OCI-LY1 (cell line): ENCODE measurements at regions not wholly inside any gene's neighbourhood (a gene's known extent, or its start where the extent isn't known, plus 50 kb on each side); places are given as distances from the start of the nearest gene placed in this dataset.

Experiments
- H2AFZ ChIP-seq: fragments of 200-600 bp; sonication (generic), shearing (Covaris generic); 2 replicates; pipeline ENCODE4 v1.6.0; 2014; ENCODE audit warnings: antibody characterized with exemption, mild to moderate bottlenecking, low read length
- H3F3A ChIP-seq: fragments of 200-600 bp; sonication (generic), shearing (Covaris generic); 2 replicates; pipeline ENCODE4 v1.6.0; 2014; ENCODE audit warnings: mild to moderate bottlenecking, antibody characterized with exemption, low read length, moderate library complexity; ENCODE audit not compliant: insufficient read depth
- H3K27ac ChIP-seq: fragments of 200-600 bp; sonication (generic); 2 replicates; pipeline ENCODE4 v1.5.1; 2014; ENCODE audit warnings: low read length, mixed run types, mild to moderate bottlenecking, low read depth; ENCODE audit not compliant: poor library complexity, severe bottlenecking
- H3K27me3 ChIP-seq: fragments of 200-600 bp; sonication (generic); 2 replicates; pipeline ENCODE4 v1.6.0; 2014; ENCODE audit warnings: antibody characterized with exemption, mild to moderate bottlenecking, low read length, moderate library complexity; ENCODE audit not compliant: insufficient read depth
- H3K36me3 ChIP-seq: fragments of 200-600 bp; sonication (generic); 2 replicates; pipeline ENCODE4 v1.6.1; 2014; ENCODE audit warnings: mild to moderate bottlenecking, antibody characterized with exemption, low read length, moderate library complexity, mixed read lengths; ENCODE audit not compliant: insufficient read depth
- H3K4me1 ChIP-seq: fragments of 200-600 bp; sonication (generic); 2 replicates; pipeline ENCODE4 v1.5.1; 2014; ENCODE audit warnings: mild to moderate bottlenecking, low read length, moderate library complexity; ENCODE audit not compliant: insufficient read depth, severe bottlenecking
- H3K4me2 ChIP-seq: fragments of 200-600 bp; sonication (generic), shearing (Covaris generic); 2 replicates; pipeline ENCODE4 v1.6.1; 2014; ENCODE audit warnings: low read length
- H3K4me3 ChIP-seq: fragments of 200-600 bp; sonication (generic); 2 replicates; pipeline ENCODE4 v1.5.1; 2014; ENCODE audit warnings: low read length, low read depth, mild to moderate bottlenecking, mixed read lengths; ENCODE audit not compliant: poor library complexity, severe bottlenecking
- H3K79me2 ChIP-seq: fragments of 200-600 bp; shearing (Covaris generic); 2 replicates; pipeline ENCODE4 v1.6.1; 2016; ENCODE audit warnings: mixed run types, low read length, mixed read lengths; ENCODE audit not compliant: insufficient read depth
- H3K9ac ChIP-seq: fragments of 200-600 bp; sonication (generic), shearing (Covaris generic); 2 replicates; pipeline ENCODE4 v1.6.1; 2014; ENCODE audit warnings: mild to moderate bottlenecking, low read length, mixed read lengths
- H3K9me2 ChIP-seq: fragments of 200-600 bp; sonication (generic), shearing (Covaris generic); 2 replicates; pipeline ENCODE4 v1.6.1; 2014; ENCODE audit warnings: low read depth, mild to moderate bottlenecking, low read length, mixed read lengths
- H3K9me3 ChIP-seq: fragments of 200-600 bp; shearing (Covaris generic); 2 replicates; pipeline ENCODE4 v1.6.1; 2014; ENCODE audit warnings: low read length, mixed read lengths
- H4K20me1 ChIP-seq: fragments of 200-600 bp; sonication (generic), shearing (Covaris generic); 2 replicates; pipeline ENCODE4 v1.6.0; 2016; ENCODE audit warnings: mild to moderate bottlenecking, low read length; ENCODE audit not compliant: insufficient read depth
- CTCF ChIP-seq: fragments of 200-600 bp; sonication (generic), shearing (Covaris generic); IDR thresholded peaks from 2 replicates; pipeline ENCODE4 v1.5.1; 2017; ENCODE audit warnings: mild to moderate bottlenecking, antibody characterized with exemption, low read length, moderate library complexity, mixed read lengths
- EZH2 ChIP-seq: fragments of 200-600 bp; sonication (generic), shearing (Covaris generic); IDR thresholded peaks from 2 replicates; pipeline ENCODE4 v1.8.0; 2017; ENCODE audit warnings: borderline replicate concordance, mixed run types, mild to moderate bottlenecking, antibody characterized with exemption, low read length, moderate library complexity, mixed read lengths

- H3K4me1 ChIP-seq, result no peaks in the 10 kb centered on the region
- no peak overlapping the region for H2AFZ ChIP-seq
- TF ChIP-seq CTCF, result no peak
- TF ChIP-seq EZH2, result no peak
- no peak overlapping the region for H3K4me3 ChIP-seq
- no peak overlapping the region for H3K4me2 ChIP-seq
- no peaks in the 10 kb centered on the region for H3K27me3 ChIP-seq
- H3K27ac ChIP-seq, result no peak overlapping the region
- no peak overlapping the region for H3K9ac ChIP-seq
- H3K79me2 ChIP-seq, result no peaks in the 10 kb centered on the region
- H3K36me3 ChIP-seq, result no peaks in the 10 kb centered on the region
- no peaks in the 10 kb centered on the region for H4K20me1 ChIP-seq
- no peaks in the 10 kb centered on the region for H3K9me3 ChIP-seq
- no peaks in the 10 kb centered on the region for H3K9me2 ChIP-seq
- no peaks in the 10 kb centered on the region for H3F3A ChIP-seq
Observed at GRCh38 chr5:29169886-29170285, 2023.6 kb upstream of the CDH6 start.

- Histone ChIP-seq H3K36me3 (no peaks in the 10 kb centered on the region), H3K4me3 (no peak overlapping the region), H3K79me2 (no peaks in the 10 kb centered on the region), H3K4me2 (no peak overlapping the region), H3K27me3 (no peaks in the 10 kb centered on the region), H4K20me1 (no peaks in the 10 kb centered on the region), H3K9me3 (no peaks in the 10 kb centered on the region), H3K9me2 (0 out of 2 replicates have a peak, but pooled peaks cover 3% of the 10 kb centered on the region), H3K4me1 (no peaks in the 10 kb centered on the region), H3K9ac (no peak overlapping the region), H3K27ac (no peak overlapping the region), H3F3A (no peaks in the 10 kb centered on the region), H2AFZ (no peak overlapping the region)
- TF ChIP-seq CTCF (no peak), EZH2 (no peak)
Observed at GRCh38 chr5:29162297-29162696, 2031.2 kb upstream of the CDH6 start.

- Histone ChIP-seq H3K4me2 (no peak overlapping the region), H3K9me2 (0 out of 2 replicates have a peak, but pooled peaks cover 3% of the 10 kb centered on the region), H3K79me2 (no peaks in the 10 kb centered on the region), H3K27me3 (no peaks in the 10 kb centered on the region), H3K27ac (no peak overlapping the region), H2AFZ (no peak overlapping the region), H3K9me3 (no peaks in the 10 kb centered on the region), H3K9ac (no peak overlapping the region), H3K4me1 (no peaks in the 10 kb centered on the region), H3K4me3 (no peak overlapping the region), H3K36me3 (no peaks in the 10 kb centered on the region), H3F3A (no peaks in the 10 kb centered on the region), H4K20me1 (no peaks in the 10 kb centered on the region)
- TF ChIP-seq CTCF (no peak), EZH2 (no peak)
Observed at GRCh38 chr5:29161399-29162291, 2031.8 kb upstream of the CDH6 start.
